RWPE2 (cell line): ENCODE measurements at regions not wholly inside any gene's neighbourhood (a gene's known extent, or its start where the extent isn't known, plus 50 kb on each side); places are given as distances from the start of the nearest gene placed in this dataset.

Source experiments
- ATAC-seq: fragments of 200-7000 bp; cut with Tn5 transposase; 3 replicates; pipeline ENCODE4 v1.9.1; 2021; ENCODE audit warnings: low read depth
- DNase-seq: peaks from one replicate; pipeline ENCODE4 v3.0.0-alpha.2; 2020; ENCODE audit warnings: low spot score
- H3K27ac ChIP-seq: fragments of 450-650 bp; 2 replicates; pipeline ENCODE4 v1.5.1; 2017; ENCODE audit warnings: mild to moderate bottlenecking; ENCODE audit not compliant: poor library complexity, severe bottlenecking
- H3K27me3 ChIP-seq: fragments of 250-450 bp; sonication (Bioruptor Pico); 2 replicates; pipeline ENCODE4 v1.5.1; 2021; ENCODE audit warnings: mild to moderate bottlenecking, moderate library complexity; ENCODE audit not compliant: insufficient read depth, poor library complexity, severe bottlenecking
- H3K36me3 ChIP-seq: fragments of 250-450 bp; sonication (Bioruptor Pico); 2 replicates; pipeline ENCODE4 v1.5.1; 2020; ENCODE audit warnings: low read depth, mild to moderate bottlenecking, moderate library complexity
- H3K4me1 ChIP-seq: fragments of 250-450 bp; sonication (Bioruptor Pico); 2 replicates; pipeline ENCODE4 v1.5.1; 2021; ENCODE audit warnings: mild to moderate bottlenecking, moderate library complexity; ENCODE audit not compliant: insufficient read depth, poor library complexity, severe bottlenecking
- H3K4me3 ChIP-seq: fragments of 250-450 bp; sonication (Bioruptor Pico); 2 replicates; pipeline ENCODE4 v1.5.1; 2021; ENCODE audit warnings: mild to moderate bottlenecking, moderate library complexity; ENCODE audit not compliant: severe bottlenecking
- H3K9me3 ChIP-seq: fragments of 250-450 bp; sonication (Bioruptor Pico); 2 replicates; pipeline ENCODE4 v1.5.1; 2021; ENCODE audit warnings: mild to moderate bottlenecking, moderate library complexity; ENCODE audit not compliant: severe bottlenecking
- TF ChIP-seq, protein P1 (sequence below): fragments of 450-650 bp; IDR thresholded peaks from one replicate; pipeline ENCODE4 v1.5.1; 2017; ENCODE audit warnings: mild to moderate bottlenecking, moderate library complexity; ENCODE audit not compliant: poor library complexity, severe bottlenecking

DNA sequence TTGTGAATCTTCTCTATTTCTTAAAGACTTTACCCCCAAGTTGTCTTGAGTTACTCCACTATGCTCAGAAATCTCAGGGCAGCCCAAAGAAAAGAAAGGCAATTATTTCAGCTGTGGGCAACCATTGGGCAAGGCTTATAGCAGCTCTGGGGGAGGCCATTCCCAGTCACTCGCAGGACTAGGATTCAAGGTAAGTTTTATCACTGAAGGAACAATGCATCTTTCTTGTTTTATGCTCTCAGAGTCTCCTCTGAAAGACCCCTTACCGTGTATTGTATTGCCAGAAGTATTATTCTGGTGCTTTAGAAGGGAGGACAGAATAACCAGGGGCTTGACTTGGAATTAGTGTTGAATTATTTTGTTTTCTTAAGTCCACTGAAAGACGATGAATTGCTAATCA lies 586.3 kb upstream of the MAP3K7 start:
- H3K27me3 ChIP-seq = peaks cover 3% of the 10 kb centered on the region
- DNase-seq (no peak), ATAC-seq (no peak)
- no peak overlapping the region for H3K4me3 ChIP-seq
- H3K4me1 ChIP-seq = no peaks in the 10 kb centered on the region
- TF ChIP-seq, protein P1, sequence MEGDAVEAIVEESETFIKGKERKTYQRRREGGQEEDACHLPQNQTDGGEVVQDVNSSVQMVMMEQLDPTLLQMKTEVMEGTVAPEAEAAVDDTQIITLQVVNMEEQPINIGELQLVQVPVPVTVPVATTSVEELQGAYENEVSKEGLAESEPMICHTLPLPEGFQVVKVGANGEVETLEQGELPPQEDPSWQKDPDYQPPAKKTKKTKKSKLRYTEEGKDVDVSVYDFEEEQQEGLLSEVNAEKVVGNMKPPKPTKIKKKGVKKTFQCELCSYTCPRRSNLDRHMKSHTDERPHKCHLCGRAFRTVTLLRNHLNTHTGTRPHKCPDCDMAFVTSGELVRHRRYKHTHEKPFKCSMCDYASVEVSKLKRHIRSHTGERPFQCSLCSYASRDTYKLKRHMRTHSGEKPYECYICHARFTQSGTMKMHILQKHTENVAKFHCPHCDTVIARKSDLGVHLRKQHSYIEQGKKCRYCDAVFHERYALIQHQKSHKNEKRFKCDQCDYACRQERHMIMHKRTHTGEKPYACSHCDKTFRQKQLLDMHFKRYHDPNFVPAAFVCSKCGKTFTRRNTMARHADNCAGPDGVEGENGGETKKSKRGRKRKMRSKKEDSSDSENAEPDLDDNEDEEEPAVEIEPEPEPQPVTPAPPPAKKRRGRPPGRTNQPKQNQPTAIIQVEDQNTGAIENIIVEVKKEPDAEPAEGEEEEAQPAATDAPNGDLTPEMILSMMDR = no peak
- H3K27ac ChIP-seq = no peak overlapping the region
- no peaks in the 10 kb centered on the region for H3K9me3 ChIP-seq
- H3K36me3 ChIP-seq = no peaks in the 10 kb centered on the region

GRCh38 chr6:91171754-91172462 lies 585.0 kb upstream of the MAP3K7 start:
- Histone ChIP-seq H3K36me3 (no peaks in the 10 kb centered on the region), H3K27ac (no peak overlapping the region), H3K9me3 (no peaks in the 10 kb centered on the region), H3K4me3 (no peak overlapping the region), H3K4me1 (no peaks in the 10 kb centered on the region), H3K27me3 (peaks cover 3% of the 10 kb centered on the region)
- DNase-seq (no peak), ATAC-seq (no peak)
- TF ChIP-seq, protein P1 = no peak

DNA sequence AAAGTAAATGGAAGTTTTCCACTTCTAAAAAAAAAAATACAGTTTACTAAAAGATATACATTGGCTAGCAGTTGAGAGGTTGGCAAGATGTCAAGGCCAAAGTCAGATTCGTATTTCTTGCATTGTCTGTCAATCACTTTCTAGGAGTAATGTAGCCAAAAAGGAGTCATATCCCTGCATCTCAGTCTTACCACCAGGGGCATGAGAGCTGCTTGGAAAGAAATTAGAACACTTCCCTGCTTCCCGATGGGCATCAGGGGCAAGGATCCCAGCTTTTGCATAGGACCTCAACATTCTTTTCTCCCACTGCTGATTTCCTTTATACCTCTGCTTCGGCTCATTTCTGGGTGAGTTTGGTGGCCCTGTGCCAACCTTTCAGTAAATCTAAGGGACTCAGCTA lies 581.0 kb upstream of the MAP3K7 start:
- Histone ChIP-seq H3K4me3 (no peak overlapping the region), H3K9me3 (no peaks in the 10 kb centered on the region), H3K27ac (no peak overlapping the region), H3K27me3 (peaks cover 21% of the 10 kb centered on the region), H3K36me3 (no peaks in the 10 kb centered on the region), H3K4me1 (no peaks in the 10 kb centered on the region)
- DNase-seq (no peak), ATAC-seq (0 out of 3 replicates have a peak, but pooled peaks have one; percentile 31)
- TF ChIP-seq, protein P1 = peak; percentile 36

- H3K4me3 ChIP-seq = no peak overlapping the region
- H3K9me3 ChIP-seq = no peaks in the 10 kb centered on the region
Measured at GRCh38 chr6:91166271-91167046, 579.6 kb upstream of the MAP3K7 start.

More at GRCh38 chr6:91166271-91167046, 579.6 kb upstream of the MAP3K7 start:
- Histone ChIP-seq H3K27me3 (peaks cover 21% of the 10 kb centered on the region), H3K27ac (no peak overlapping the region), H3K4me1 (no peaks in the 10 kb centered on the region), H3K36me3 (no peaks in the 10 kb centered on the region)
- TF ChIP-seq, protein P1 = no peak
- peak; percentile 42; the same call in 1 of the 3 replicates for ATAC-seq
- DNase-seq = no peak
